SKM-1 treated with dmso at 0.1 percent for 144 hours (cell line): ENCODE measurements at regions not wholly inside any gene's neighbourhood (a gene's known extent, or its start where the extent isn't known, plus 50 kb on each side); places are given as distances from the start of the nearest gene placed in this dataset.
A peak's percentile ranks its signal among the peaks of the same experiment; 100 is the strongest.

Source experiments
- DNase-seq: peaks from one replicate; lab custom pipeline; 2025; ENCODE audit not compliant: unreplicated experiment; lab: John Stamatoyannopoulos, UW

- no peak for DNase-seq
Measured at GRCh38 chr21:38735626-38736206, 70.0 kb upstream of the ETS2 start.

- no peak for DNase-seq
Measured at GRCh38 chr21:38740090-38740489, 65.6 kb upstream of the ETS2 start.

GRCh38 chr21:38741092-38741949 is 64.4 kb upstream of the ETS2 start:
- peak; percentile 38 for DNase-seq

GRCh38 chr21:38741950-38742256 is 63.8 kb upstream of the ETS2 start:
- DNase-seq: no peak

GRCh38 chr21:38742580-38743260 is 63.0 kb upstream of the ETS2 start:
- DNase-seq: no peak

- DNase-seq: no peak
Measured at GRCh38 chr21:38743772-38744529, 61.8 kb upstream of the ETS2 start.

- no peak for DNase-seq
Measured at GRCh38 chr21:38744861-38745260, 60.9 kb upstream of the ETS2 start.

- DNase-seq: no peak
Measured at GRCh38 chr21:38747810-38748209, 57.9 kb upstream of the ETS2 start.

GRCh38 chr21:38751379-38752050 is 54.2 kb upstream of the ETS2 start:
- peak; percentile 95 for DNase-seq

- no peak for DNase-seq
Measured at GRCh38 chr21:38752051-38752505, 53.7 kb upstream of the ETS2 start.

- DNase-seq: no peak
Measured at GRCh38 chr21:38753114-38753513, 52.6 kb upstream of the ETS2 start.

GRCh38 chr21:38753557-38753971 is 52.2 kb upstream of the ETS2 start:
- DNase-seq: no peak
